Activated naive CD4-positive, alpha-beta T cell treated with Interleukin-2 at 50 U/mL for 16 hours (primary cell): ENCODE measurements at regions not wholly inside any gene's neighbourhood (a gene's known extent, or its start where the extent isn't known, plus 50 kb on each side); places are given as distances from the start of the nearest gene placed in this dataset.

Experiments used
- DNase-seq: peaks from one replicate; pipeline ENCODE4 v3.0.0-alpha.2; 2020

GRCh38 chr4:181971411-181971810 is 271.8 kb upstream of the TENM3 start:
- DNase-seq = no peak

GRCh38 chr4:181971973-181972372 is 271.2 kb upstream of the TENM3 start:
- DNase-seq = no peak

- DNase-seq = no peak
Measured at GRCh38 chr4:181976764-181977163, 266.4 kb upstream of the TENM3 start.

GRCh38 chr4:181982437-181982836 is 260.8 kb upstream of the TENM3 start:
- no peak for DNase-seq

- DNase-seq = no peak
Measured at GRCh38 chr4:181982856-181983255, 260.3 kb upstream of the TENM3 start.

GRCh38 chr4:181987392-181987791 is 255.8 kb upstream of the TENM3 start:
- DNase-seq = no peak

- DNase-seq = no peak
Measured at GRCh38 chr4:181989071-181989470, 254.1 kb upstream of the TENM3 start.

GRCh38 chr4:181991369-181992108 is 251.7 kb upstream of the TENM3 start:
- no peak for DNase-seq

GRCh38 chr4:181998398-181999295 is 244.6 kb upstream of the TENM3 start:
- DNase-seq = no peak

- DNase-seq = no peak
Measured at GRCh38 chr4:182000077-182000476, 243.1 kb upstream of the TENM3 start.

- DNase-seq = no peak
Measured at GRCh38 chr4:182010876-182011275, 232.3 kb upstream of the TENM3 start.

- no peak for DNase-seq
Measured at GRCh38 chr4:182014164-182014563, 229.0 kb upstream of the TENM3 start.

GRCh38 chr4:182015014-182015413 is 228.2 kb upstream of the TENM3 start:
- no peak for DNase-seq

GRCh38 chr4:182015893-182016292 is 227.3 kb upstream of the TENM3 start:
- DNase-seq = no peak

- no peak for DNase-seq
Measured at GRCh38 chr4:182017038-182017437, 226.2 kb upstream of the TENM3 start.

GRCh38 chr4:182018691-182019090 is 224.5 kb upstream of the TENM3 start:
- no peak for DNase-seq

- no peak for DNase-seq
Measured at GRCh38 chr4:182019148-182019652, 224.0 kb upstream of the TENM3 start.

GRCh38 chr4:182022909-182023308 is 220.3 kb upstream of the TENM3 start:
- DNase-seq = no peak

- DNase-seq = no peak
Measured at GRCh38 chr4:182023469-182023868, 219.7 kb upstream of the TENM3 start.

GRCh38 chr4:182042945-182043344 is 200.3 kb upstream of the TENM3 start:
- no peak for DNase-seq

- no peak for DNase-seq
Measured at GRCh38 chr4:182048871-182049270, 194.3 kb upstream of the TENM3 start.

- DNase-seq = no peak
Measured at GRCh38 chr4:182056866-182057265, 186.3 kb upstream of the TENM3 start.

GRCh38 chr4:182062458-182062857 is 180.7 kb upstream of the TENM3 start:
- DNase-seq = no peak

GRCh38 chr4:182062936-182063335 is 180.3 kb upstream of the TENM3 start:
- no peak for DNase-seq
